ENCODE measurements at regions not wholly inside any gene's neighbourhood (a gene's known extent, or its start where the extent isn't known, plus 50 kb on each side); places are given as distances from the start of the nearest gene placed in this dataset.
"Not testable (repeated sequence)": the region's sequence is repeated elsewhere in the genome, so short reads cannot be mapped to it uniquely, and the experiment has no call there.

GRCh38 chr6:6872459-6873344 is 235.1 kb upstream of the RREB1 start:
- no peak for DNase-seq

- no peak for DNase-seq
Measured at GRCh38 chr6:6873778-6874177, 234.0 kb upstream of the RREB1 start.

DNA sequence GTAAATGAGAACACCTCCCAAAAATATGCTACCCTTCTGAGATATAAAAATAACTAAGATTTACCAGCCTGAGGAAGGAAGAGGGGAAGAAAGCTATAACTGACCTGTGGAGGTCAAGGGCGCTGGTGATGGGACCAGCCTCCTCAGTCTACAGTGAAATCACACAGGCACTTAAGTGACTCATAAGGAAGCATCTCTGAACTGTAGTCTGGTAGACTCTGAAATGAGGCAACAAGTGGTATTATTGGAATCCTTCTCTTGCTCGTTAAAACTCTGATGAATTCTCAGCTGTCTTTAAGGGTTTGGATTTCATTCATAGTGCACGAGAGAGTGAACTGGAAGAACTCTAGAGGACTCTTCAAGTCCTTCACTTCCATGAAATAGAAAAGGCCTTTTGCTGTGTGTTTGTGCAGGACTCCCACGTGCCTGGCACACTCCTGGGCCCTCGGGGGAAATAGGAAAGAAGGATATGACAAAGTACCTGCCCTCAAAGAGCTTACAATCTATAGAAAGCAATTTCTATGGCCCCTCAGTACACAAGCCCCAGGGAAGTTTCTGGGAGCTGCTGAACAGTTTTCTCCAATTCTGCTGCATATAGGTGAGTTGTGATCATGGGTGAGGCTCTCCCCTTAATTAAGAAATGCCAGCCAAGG is 231.8 kb upstream of the RREB1 start:
- DNase-seq = no peak

DNA sequence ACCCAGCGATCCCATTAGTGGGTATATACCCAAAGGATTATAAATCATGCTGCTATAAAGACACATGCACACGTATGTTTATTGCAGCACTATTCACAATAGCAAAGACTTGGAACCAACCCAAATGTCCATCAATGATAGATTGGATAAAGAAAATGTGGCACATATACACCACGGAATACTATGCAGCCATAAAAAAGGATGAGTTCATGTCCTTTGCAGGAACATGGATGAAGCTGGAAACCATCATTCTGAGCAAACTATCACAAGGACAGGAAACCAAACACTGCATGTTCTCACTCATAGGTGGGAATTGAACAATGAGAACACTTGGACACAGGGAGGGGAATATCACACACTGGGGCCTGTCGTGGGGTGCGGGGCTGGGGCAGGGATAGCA is 230.0 kb upstream of the RREB1 start:
- not testable (repeated sequence) for DNase-seq

- no peak for DNase-seq
Measured at GRCh38 chr6:6878887-6879585, 228.7 kb upstream of the RREB1 start.

DNA sequence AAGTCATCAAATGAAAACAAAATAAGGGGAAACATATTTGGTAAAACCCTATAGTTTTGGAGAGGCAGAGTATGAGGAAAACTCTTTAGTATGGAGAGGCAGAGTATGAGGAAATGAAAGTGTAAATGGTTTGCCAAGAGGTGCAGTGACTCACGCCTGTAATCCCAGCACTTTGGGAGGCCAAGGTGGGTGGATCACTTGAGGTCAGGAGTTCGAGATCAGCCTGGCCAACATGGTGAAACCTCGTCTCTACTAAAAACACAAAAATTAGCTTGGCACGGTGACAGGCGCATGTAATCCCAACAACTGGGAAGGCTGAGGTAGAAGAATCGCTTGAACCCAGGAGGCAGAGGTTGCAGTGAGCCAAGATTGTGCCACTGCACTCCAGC is 228.2 kb upstream of the RREB1 start:
- not testable (repeated sequence) for DNase-seq

GRCh38 chr6:6880745-6881437 is 226.9 kb upstream of the RREB1 start:
- no peak for DNase-seq

DNA sequence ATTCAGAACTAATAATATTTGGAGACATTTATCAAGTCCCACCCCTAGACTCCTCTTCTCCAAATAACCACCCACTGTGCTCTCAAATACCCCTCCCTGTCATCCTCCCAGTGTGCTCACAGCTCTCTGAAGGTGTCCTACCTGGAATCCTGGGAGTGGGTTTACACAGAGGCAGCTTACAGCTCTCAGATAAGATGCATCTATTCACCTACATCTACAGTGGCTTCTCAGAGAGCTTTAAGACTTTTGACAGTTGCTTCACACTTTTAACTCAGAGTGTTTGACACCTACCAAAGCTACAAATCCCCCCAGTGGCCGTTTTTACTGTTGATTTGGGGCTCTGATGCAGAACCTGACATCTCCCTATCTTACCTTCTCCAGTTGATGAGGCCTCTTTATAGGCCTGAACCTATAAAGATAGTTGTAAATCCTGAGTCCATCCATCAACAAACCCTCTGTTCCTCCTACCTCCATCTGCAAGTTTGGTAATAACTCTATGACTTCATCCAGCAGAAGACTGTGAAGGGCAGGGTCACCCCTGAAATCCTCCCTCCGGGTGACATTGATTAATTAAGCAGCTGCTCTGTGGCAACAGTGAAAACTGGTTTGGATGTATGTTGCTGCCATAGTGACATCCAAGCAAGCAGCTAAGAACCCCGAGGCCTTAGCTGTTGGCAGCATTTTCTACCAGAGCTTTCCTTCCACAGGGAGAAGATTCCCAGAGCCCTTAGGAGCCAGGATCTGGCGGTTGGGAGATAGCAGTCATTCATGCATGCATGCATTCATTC is 226.1 kb upstream of the RREB1 start:
- no peak for DNase-seq

DNA sequence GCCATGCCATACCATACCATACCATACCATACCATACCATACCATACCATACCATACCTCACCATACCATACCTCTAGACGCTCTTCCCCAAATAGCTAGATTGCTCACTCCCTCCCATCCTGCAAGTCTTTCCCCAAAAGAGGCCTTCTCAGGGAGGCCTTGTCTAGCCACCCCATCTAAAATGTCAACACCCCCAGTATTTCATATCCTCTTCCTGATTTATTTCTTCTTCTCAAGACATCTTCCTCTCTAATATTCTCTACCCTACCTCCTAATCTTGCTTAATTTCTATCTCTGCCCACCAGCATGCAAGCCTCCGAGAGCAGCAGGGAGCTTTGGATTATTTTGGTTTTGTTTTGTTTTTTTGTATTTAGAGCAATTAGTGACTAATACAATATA is 225.2 kb upstream of the RREB1 start:
- no peak for DNase-seq

- no peak for DNase-seq
Measured at GRCh38 chr6:6883011-6883410, 224.8 kb upstream of the RREB1 start.

- DNase-seq = no peak
Measured at GRCh38 chr6:6884193-6884627, 223.6 kb upstream of the RREB1 start.

DNA sequence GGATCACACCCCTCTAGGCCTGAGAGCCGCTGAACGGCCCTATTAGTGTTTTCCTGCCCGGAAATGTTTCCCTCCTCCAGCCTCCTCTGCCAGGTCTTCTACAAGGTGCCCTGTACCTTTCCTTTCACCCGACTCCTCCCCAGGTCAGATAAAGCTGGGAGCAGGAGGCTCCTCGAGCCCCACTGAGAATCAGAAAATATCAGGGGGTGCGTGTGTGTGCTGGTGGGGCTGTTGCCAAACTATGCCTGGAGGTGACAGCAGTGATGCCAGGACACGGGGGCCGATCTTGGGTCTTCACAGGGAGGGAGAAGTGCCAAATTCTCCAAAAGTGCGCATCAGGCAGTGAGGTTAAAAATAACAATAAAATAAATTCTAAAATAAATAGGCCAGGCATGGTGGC is 222.8 kb upstream of the RREB1 start:
- DNase-seq = no peak

DNA sequence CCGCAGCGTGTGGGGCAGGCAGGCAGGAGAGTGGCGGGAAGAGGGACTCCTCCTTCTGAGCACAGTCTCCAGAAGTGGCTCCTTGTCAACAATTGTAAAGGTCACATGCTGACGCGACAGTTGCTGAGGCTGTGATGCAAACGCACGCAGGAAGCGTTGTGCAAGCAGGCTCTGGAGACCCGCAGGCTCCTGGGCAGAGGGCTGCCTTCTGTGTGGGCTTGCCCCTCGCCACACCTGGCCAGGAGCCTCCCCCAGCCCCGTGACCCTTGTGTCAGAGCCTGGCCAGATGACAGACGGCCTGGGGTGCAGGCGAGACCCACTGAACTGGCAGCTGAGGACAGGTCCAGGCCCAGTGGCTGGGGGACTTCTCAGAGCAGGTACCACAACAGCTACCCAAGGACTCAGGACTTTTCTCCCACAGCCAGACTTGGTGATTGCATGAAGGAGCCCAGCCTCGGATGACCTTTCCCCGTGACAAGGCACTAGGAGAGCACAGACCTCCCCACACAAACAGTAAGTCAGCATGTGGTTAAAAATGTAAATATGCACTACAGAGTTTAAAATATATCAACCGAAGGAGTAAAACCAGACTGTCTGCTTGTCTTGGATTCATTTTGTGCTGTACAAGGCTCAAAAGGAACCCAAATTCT is 222.1 kb upstream of the RREB1 start:
- DNase-seq = no peak

GRCh38 chr6:6886171-6886885 is 221.4 kb upstream of the RREB1 start:
- no peak for DNase-seq

GRCh38 chr6:6886886-6887285 is 220.9 kb upstream of the RREB1 start:
- DNase-seq = no peak

DNA sequence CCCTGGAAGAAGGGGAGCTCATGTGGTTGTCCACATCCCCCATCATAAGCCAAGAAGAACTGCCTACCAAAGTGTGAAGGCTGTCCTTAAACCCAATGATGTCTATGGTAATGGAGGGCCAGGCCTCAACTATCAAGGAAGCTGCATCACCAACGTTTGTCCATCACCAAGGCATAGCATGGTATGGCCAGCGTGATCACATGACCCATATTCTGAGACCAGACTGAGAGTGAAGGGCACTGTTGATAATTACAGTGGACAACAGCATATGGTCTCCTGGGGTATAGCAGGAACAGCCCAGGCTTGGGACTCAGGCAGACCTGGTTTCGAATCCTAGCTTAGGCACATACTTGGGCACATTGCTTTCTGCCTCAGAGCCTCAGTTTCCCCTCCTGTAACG is 218.2 kb upstream of the RREB1 start:
- DNase-seq = no peak

- no peak for DNase-seq
Measured at GRCh38 chr6:6890400-6890858, 217.3 kb upstream of the RREB1 start.

DNA sequence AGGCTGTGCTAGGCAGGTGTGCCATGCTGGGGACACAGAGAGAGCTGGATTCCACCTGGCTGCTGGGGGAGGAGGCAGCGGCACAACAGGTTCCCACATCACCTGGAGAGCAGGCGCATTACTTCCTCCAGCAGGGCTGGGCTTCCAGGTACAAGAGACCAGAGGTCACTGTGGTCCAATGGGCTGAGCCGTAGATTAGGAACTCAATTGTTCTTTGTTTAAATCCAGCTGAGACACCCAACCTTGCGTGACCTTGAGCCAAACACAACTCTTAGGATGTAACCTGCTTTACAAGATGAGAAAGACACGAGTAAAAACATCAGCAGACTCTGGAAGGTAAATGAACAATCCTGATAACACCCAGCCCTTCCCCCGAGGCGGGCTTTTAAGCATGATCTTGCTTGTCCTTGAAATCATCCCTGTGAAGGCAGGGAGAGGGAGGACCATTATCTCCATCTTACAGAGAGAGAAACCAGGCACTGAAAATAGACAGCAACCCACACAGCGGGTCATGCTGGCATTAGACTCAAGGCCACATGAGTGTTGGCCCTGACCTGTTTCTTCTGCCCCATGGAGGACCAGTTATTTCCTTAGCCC is 216.5 kb upstream of the RREB1 start:
- no peak for DNase-seq

DNA sequence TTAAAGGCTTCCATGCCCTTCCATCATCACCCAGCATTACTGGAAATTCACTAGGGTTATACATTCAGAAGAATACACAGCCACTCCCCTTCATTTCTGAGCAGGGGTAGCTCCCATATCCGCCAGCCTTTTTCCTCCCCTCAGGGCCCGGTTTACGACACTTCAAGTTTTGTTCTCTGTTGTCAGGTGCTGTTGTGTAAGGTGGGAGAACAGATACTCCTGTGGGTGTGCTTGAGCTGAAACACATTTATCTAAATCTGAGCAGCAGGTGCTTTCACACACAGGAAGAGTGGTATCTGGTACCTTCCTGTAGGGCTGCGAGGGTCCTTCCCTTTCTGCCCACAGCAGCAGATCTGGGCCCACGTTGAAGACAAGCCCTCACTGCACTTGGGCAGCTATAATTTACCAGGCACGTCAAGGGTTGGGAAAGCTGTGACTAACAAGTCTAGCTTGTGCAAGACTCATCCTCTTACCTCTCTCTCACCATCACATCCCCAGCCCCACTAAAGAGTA is 215.8 kb upstream of the RREB1 start:
- DNase-seq = no peak

Measured in activated naive CD4-positive, alpha-beta T cell (primary cell).